Urothelium cell line (cell line): ENCODE measurements at regions not wholly inside any gene's neighbourhood (a gene's known extent, or its start where the extent isn't known, plus 50 kb on each side); places are given as distances from the start of the nearest gene placed in this dataset.

Source experiments
- DNase-seq: peaks from one replicate; pipeline ENCODE4 v3.0.0; 2011; ENCODE audit warnings: low spot score, mixed read lengths
- FAIRE-seq: peaks from 2 replicates; lab custom pipeline; 2011; peaks lifted over from hg19 to GRCh38; lab: Jason Lieb, UNC

- DNase-seq: no peak
Measured at GRCh38 chr19:32012886-32013631, 332.4 kb upstream of the ZNF507 start.

GRCh38 chr19:32017176-32017953 is 328.0 kb upstream of the ZNF507 start:
- FAIRE-seq: no peak
- no peak for DNase-seq

More at GRCh38 chr19:32012886-32013631, 332.4 kb upstream of the ZNF507 start:
- no peak for FAIRE-seq

- peak; percentile 46 for FAIRE-seq
- DNase-seq: peak; percentile 84
Measured at GRCh38 chr19:32018014-32018413, 327.4 kb upstream of the ZNF507 start.

- DNase-seq (no peak), FAIRE-seq (no peak)
Measured at GRCh38 chr19:32020538-32020937, 324.9 kb upstream of the ZNF507 start.

- no peak for FAIRE-seq
- DNase-seq: peak; percentile 25
Measured at GRCh38 chr19:32022044-32022640, 323.3 kb upstream of the ZNF507 start.

GRCh38 chr19:32022731-32023563 is 322.5 kb upstream of the ZNF507 start:
- no peak for FAIRE-seq
- DNase-seq: no peak

GRCh38 chr19:32023564-32023832 is 321.9 kb upstream of the ZNF507 start:
- DNase-seq (no peak), FAIRE-seq (no peak)

- no peak for DNase-seq
- no peak for FAIRE-seq
Measured at GRCh38 chr19:32029235-32029634, 316.2 kb upstream of the ZNF507 start.

- FAIRE-seq (no peak), DNase-seq (no peak)
Measured at GRCh38 chr19:32032561-32032960, 312.8 kb upstream of the ZNF507 start.

- FAIRE-seq (no peak), DNase-seq (no peak)
Measured at GRCh38 chr19:32035626-32036025, 309.8 kb upstream of the ZNF507 start.

GRCh38 chr19:32038021-32038920 is 307.1 kb upstream of the ZNF507 start:
- DNase-seq (no peak), FAIRE-seq (no peak)

- DNase-seq (no peak), FAIRE-seq (no peak)
Measured at GRCh38 chr19:32038961-32039360, 306.4 kb upstream of the ZNF507 start.

GRCh38 chr19:32039440-32039839 is 306.0 kb upstream of the ZNF507 start:
- FAIRE-seq (no peak), DNase-seq (no peak)

- no peak for FAIRE-seq
- no peak for DNase-seq
Measured at GRCh38 chr19:32040236-32040635, 305.2 kb upstream of the ZNF507 start.

- DNase-seq: peak; percentile 78
- no peak for FAIRE-seq
Measured at GRCh38 chr19:32041681-32042292, 303.6 kb upstream of the ZNF507 start.

GRCh38 chr19:32047788-32048187 is 297.6 kb upstream of the ZNF507 start:
- no peak for FAIRE-seq

GRCh38 chr19:32053376-32053775 is 292.0 kb upstream of the ZNF507 start:
- FAIRE-seq (no peak), DNase-seq (peak; percentile 52)

More at GRCh38 chr19:32047788-32048187, 297.6 kb upstream of the ZNF507 start:
- no peak for DNase-seq

GRCh38 chr19:32053861-32054260 is 291.5 kb upstream of the ZNF507 start:
- no peak for FAIRE-seq

GRCh38 chr19:32058131-32058530 is 287.3 kb upstream of the ZNF507 start:
- no peak for FAIRE-seq
- no peak for DNase-seq

More at GRCh38 chr19:32053861-32054260, 291.5 kb upstream of the ZNF507 start:
- no peak for DNase-seq

- FAIRE-seq: no peak
Measured at GRCh38 chr19:32061315-32061714, 284.1 kb upstream of the ZNF507 start.

More at GRCh38 chr19:32061315-32061714, 284.1 kb upstream of the ZNF507 start:
- DNase-seq: peak; percentile 66
